ENCODE measurements at regions not wholly inside any gene's neighbourhood (a gene's known extent, or its start where the extent isn't known, plus 50 kb on each side); places are given as distances from the start of the nearest gene placed in this dataset.

DNA sequence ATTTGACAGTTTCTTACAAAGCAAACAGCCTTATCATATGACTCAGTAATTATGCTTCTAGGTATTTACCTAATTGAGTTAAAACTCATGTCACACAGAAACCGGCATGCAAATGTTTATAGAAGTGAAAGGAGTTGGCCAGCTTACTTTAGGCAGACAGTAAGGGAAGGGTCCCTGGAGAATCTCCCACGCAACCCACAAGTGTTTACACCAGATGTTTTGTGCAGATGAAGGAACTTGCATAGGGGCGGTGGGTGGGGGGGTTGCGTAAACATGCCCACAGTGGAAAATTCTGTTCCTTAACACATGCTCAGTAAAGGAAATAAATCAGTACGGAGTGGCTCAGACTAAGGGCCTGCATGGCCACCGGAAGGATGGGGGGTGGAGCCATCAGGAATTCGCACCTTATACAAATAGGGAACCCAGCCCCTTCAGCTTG is 330.5 kb upstream of the AADAT start:
- Histone ChIP-seq H3K79me2 (ENCODE audit: control insufficient read depth, insufficient read depth, low read length) (no peaks in the 10 kb centered on the region), H3K4me2 (replicated peaks; ENCODE audit: low read depth, low read length, poor library complexity, severe bottlenecking) (no peak overlapping the region), H3K36me3 (replicated peaks in 1 of 2; ENCODE audit: control extremely low read depth in 1 of 2, control insufficient read depth in 1 of 2, extremely low read depth in 1 of 2, insufficient read depth in 2 of 2, low read length in 1 of 2) (no peaks in the 10 kb centered on the region), H4K20me1 (ENCODE audit: control insufficient read depth, insufficient read depth, low read length, poor library complexity, severe bottlenecking) (no peaks in the 10 kb centered on the region), H3K9me3 (ENCODE audit: control extremely low read depth in 1 of 3, control insufficient read depth in 2 of 3, insufficient read depth in 1 of 3, low read length in 2 of 3) (peaks cover 0 to 3% (median 2%) of the 10 kb centered on the region in 3 donors), H2AFZ (ENCODE audit: insufficient read depth, low read depth, low read length, poor library complexity, severe bottlenecking) (no peak overlapping the region), H3K9ac (ENCODE audit: low read length) (no peak overlapping the region), H3K4me3 (ENCODE audit: control extremely low read depth in 1 of 5, extremely low read depth in 1 of 5, insufficient read depth in 1 of 5, low read depth in 2 of 5, low read length in 4 of 5) (no peak overlapping the region), H3K27me3 (replicated peaks in 1 of 4; ENCODE audit: control extremely low read depth in 1 of 4, control insufficient read depth in 3 of 4, insufficient read depth in 4 of 4, low read length in 3 of 4) (no peaks in the 10 kb centered on the region), H3K4me1 (ENCODE audit: control insufficient read depth in 2 of 2, insufficient read depth in 2 of 2, low read length in 2 of 2) (no peaks in the 10 kb centered on the region), H3K27ac (ENCODE audit: low read length in 2 of 2) (no peak overlapping the region)
- DNase-seq (no peak), ATAC-seq (ENCODE audit: low read depth) (no peak)
- H3K4me1 Mint-ChIP-seq = no peaks in the 10 kb centered on the region
- H3K9me3 Mint-ChIP-seq (ENCODE audit: insufficient read depth) = no peaks in the 10 kb centered on the region
- intact Hi-C loops (cut with micrococcal nuclease) = no loop called here
- H3K4me3 Mint-ChIP-seq = no peak overlapping the region
- H3K27ac Mint-ChIP-seq = no peak overlapping the region
- CTCF ChIA-PET = no interaction called here
- POLR2A ChIA-PET = no interaction called here
- H3K27me3 Mint-ChIP-seq = no peaks in the 10 kb centered on the region
- WGBS (ENCODE audit: insufficient coverage) = 80% methylated on average over 3 of the region's 7 CpGs
- TF ChIP-seq EZH2 (IDR thresholded peaks at IDR 0.05; ENCODE audit: borderline replicate concordance, insufficient read depth, low read depth, low read length, poor library complexity, severe bottlenecking) = no peak
- TF ChIP-seq, protein P1, sequence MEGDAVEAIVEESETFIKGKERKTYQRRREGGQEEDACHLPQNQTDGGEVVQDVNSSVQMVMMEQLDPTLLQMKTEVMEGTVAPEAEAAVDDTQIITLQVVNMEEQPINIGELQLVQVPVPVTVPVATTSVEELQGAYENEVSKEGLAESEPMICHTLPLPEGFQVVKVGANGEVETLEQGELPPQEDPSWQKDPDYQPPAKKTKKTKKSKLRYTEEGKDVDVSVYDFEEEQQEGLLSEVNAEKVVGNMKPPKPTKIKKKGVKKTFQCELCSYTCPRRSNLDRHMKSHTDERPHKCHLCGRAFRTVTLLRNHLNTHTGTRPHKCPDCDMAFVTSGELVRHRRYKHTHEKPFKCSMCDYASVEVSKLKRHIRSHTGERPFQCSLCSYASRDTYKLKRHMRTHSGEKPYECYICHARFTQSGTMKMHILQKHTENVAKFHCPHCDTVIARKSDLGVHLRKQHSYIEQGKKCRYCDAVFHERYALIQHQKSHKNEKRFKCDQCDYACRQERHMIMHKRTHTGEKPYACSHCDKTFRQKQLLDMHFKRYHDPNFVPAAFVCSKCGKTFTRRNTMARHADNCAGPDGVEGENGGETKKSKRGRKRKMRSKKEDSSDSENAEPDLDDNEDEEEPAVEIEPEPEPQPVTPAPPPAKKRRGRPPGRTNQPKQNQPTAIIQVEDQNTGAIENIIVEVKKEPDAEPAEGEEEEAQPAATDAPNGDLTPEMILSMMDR (IDR thresholded peaks at IDR 0.05) = no peak

DNA sequence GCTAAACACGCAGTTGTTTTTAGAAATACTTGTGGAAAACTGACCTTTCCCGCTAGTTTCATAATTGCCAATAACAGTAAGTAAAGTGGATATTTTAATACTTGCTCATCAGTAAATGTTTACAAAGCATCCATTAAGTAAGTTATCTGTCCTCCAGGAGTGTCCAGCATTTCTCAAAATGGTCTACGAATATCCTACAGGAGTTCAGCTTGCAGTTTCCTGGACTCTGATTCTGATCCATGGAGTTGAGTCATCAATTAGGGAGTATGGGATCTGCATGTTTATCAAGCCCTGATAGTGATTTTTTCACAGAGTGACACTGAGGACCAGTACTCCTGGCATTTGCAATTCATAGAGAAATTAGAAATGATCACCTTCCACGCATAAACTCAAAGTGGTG is 325.2 kb upstream of the AADAT start:
- Histone ChIP-seq H3K27me3 (replicated peaks in 1 of 4; ENCODE audit: control extremely low read depth in 1 of 4, control insufficient read depth in 3 of 4, insufficient read depth in 4 of 4, low read length in 3 of 4) (no peaks in the 10 kb centered on the region), H3K9ac (ENCODE audit: low read length) (no peak overlapping the region), H3K4me2 (replicated peaks; ENCODE audit: low read depth, low read length, poor library complexity, severe bottlenecking) (no peak overlapping the region), H2AFZ (ENCODE audit: insufficient read depth, low read depth, low read length, poor library complexity, severe bottlenecking) (no peak overlapping the region), H3K79me2 (ENCODE audit: control insufficient read depth, insufficient read depth, low read length) (no peaks in the 10 kb centered on the region), H3K36me3 (replicated peaks in 1 of 2; ENCODE audit: control extremely low read depth in 1 of 2, control insufficient read depth in 1 of 2, extremely low read depth in 1 of 2, insufficient read depth in 2 of 2, low read length in 1 of 2) (no peaks in the 10 kb centered on the region), H4K20me1 (ENCODE audit: control insufficient read depth, insufficient read depth, low read length, poor library complexity, severe bottlenecking) (no peaks in the 10 kb centered on the region), H3K4me3 (ENCODE audit: control extremely low read depth in 1 of 5, extremely low read depth in 1 of 5, insufficient read depth in 1 of 5, low read depth in 2 of 5, low read length in 4 of 5) (no peak overlapping the region), H3K27ac (ENCODE audit: low read length in 2 of 2) (no peak overlapping the region), H3K4me1 (ENCODE audit: control insufficient read depth in 2 of 2, insufficient read depth in 2 of 2, low read length in 2 of 2) (no peaks in the 10 kb centered on the region), H3K9me3 (ENCODE audit: control extremely low read depth in 1 of 3, control insufficient read depth in 2 of 3, insufficient read depth in 1 of 3, low read length in 2 of 3) (peaks cover 0 to 1% (median 0%) of the 10 kb centered on the region in 3 donors)
- WGBS (ENCODE audit: insufficient coverage) = 83% methylated on average over 1 of the region's 4 CpGs
- Mint-ChIP-seq H3K9me3 (ENCODE audit: insufficient read depth) (no peaks in the 10 kb centered on the region), H3K27ac (no peak overlapping the region), H3K4me1 (no peaks in the 10 kb centered on the region), H3K4me3 (no peak overlapping the region), H3K27me3 (no peaks in the 10 kb centered on the region)
- ATAC-seq (ENCODE audit: low read depth) (no peak), DNase-seq (no peak)
- intact Hi-C loops (cut with micrococcal nuclease) = no loop called here
- TF ChIP-seq, protein P1 (IDR thresholded peaks at IDR 0.05) = no peak
- ChIA-PET CTCF (no interaction called here), POLR2A (no interaction called here)
